SK-N-MC (cell line): ENCODE measurements at regions not wholly inside any gene's neighbourhood (a gene's known extent, or its start where the extent isn't known, plus 50 kb on each side); places are given as distances from the start of the nearest gene placed in this dataset.

Experiments
- EZH2 ChIP-seq: fragments of 200-600 bp; sonication (generic); IDR thresholded peaks from one replicate; pipeline ENCODE4 v1.6.1; 2017; ENCODE audit warnings: antibody characterized with exemption
- POLR2AphosphoS5 ChIP-seq: IDR thresholded peaks from 2 replicates; pipeline ENCODE4 v1.6.1; 2012; ENCODE audit warnings: mild to moderate bottlenecking, low read depth, low read length, borderline replicate concordance

DNA sequence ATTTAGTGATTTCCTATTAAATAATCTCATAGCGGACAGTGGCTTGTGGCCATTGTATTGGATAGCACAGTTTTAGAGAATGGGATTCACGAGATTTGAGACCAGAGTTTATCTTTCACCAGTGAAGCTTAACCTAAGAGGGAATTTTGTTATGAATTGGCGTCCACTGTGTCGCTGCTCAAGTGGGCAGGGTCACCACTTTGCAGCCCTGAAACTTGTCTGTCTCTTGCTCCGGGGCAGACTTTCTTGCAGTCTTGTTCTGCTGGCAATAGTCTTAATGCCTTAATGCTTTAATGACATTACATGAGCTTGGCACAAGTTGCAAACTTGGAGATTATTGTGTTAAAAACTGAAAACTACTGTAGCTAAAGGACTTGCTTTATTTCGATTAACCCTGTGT is 72.8 kb upstream of the PPM1H start:
- TF ChIP-seq EZH2, result no peak
- TF ChIP-seq POLR2AphosphoS5, result no peak
